ENCODE measurements at regions not wholly inside any gene's neighbourhood (a gene's known extent, or its start where the extent isn't known, plus 50 kb on each side); places are given as distances from the start of the nearest gene placed in this dataset.

GRCh38 chr4:149026696-149027095 lies 584.5 kb upstream of the NR3C2 start:
- DNase-seq = no peak

DNA sequence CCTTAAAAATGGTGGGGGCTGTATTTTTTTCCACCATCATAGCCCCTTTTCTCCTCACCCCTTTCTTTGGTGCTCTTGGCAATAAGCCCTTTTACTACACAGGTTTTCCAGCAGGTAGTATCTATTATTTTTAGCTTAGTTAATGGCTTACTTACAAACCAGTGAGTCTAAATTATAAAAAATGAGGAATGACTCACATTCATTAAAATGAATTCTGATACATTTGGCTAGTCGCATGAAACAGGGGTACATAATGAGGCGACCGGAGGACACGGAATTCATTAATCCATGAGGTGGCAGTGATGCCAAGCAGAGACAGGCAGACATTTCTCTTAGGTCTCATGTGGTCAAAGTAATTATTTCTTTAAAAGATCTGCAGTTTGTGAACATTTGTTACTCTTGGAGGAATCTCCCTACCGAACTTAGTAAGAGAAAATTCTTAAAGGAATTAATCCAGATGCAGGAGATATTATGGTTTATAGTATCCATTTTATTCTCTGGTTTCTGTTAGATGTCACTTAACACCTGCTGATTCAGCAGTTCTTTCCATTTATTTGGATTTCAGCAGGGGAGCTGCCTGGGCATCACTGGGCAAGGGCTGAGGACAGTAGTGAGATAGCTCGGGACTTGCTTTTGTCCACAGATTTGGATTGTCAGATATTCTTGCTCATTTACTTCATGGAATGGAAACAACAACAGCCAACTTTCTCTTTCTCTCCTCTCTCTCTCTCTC lies 575.0 kb upstream of the NR3C2 start:
- DNase-seq = no peak

DNA sequence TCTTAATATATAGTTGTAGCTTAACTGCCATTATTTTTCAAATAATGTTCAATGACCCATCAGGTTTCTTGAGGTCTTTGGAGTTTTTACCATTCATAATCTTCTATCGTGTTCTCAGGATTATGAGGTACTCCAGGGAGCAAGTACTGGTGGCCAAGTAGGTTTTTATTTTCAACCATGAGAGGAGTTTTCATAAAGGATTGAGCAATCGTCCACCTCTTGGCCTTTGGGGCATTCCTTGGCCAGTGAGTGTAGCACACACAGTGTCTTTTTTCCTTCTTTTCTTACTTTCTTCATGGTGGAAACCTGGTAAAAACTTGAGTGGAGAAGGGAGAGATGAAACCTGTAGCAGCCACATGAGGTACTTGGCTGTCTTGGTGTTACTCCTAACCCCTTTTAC lies 567.0 kb upstream of the NR3C2 start:
- DNase-seq = no peak

DNA sequence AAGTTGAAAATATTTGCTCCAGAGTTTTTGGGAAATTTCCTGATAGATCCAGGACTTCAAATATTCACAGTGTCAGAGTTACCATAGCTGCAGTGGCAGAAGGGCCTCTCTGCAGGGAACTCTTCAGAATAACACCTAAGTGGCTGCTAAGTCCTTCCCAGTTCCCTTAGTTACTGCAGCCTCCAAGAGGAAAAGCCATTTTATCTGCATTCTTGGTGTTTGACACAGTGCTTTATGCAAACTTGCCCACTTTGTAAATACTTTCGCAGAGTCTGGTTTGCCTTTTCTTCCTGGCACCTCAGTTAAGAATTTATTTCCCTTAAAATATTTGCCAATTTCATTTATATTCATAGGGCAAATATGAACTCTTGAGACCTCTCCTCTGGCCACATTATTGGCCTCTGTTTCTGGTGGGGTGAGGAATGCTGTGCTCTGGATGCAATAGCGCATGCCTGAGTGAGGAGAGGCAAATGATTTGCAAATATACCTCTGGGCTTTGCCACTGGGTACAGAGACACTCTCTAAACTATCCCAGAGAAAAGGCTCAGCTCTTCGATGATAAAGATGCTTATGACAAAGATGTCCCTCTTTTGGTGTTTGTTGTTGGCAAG lies 566.3 kb upstream of the NR3C2 start:
- no peak for DNase-seq

GRCh38 chr4:149005191-149005590 lies 563.0 kb upstream of the NR3C2 start:
- no peak for DNase-seq

DNA sequence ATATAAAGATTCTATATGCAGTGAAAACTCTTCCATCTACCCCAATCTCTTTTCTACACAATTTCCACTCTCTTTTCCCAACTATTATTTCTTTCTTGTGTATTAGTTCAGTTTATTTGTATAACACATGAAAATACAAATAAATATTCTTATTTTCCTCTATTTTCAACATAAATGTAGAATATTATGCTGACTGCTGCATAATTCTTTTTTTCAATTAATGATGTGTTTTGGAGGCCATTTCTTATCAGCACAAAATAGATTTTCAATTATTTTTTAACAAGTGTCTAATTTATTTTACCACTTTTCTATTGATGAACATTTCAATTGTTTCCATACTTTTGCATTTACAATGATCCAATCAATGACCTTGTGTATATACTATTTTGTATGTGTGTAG lies 557.7 kb upstream of the NR3C2 start:
- DNase-seq = no peak

- no peak for DNase-seq
Measured at GRCh38 chr4:148998719-148999118, 556.5 kb upstream of the NR3C2 start.

DNA sequence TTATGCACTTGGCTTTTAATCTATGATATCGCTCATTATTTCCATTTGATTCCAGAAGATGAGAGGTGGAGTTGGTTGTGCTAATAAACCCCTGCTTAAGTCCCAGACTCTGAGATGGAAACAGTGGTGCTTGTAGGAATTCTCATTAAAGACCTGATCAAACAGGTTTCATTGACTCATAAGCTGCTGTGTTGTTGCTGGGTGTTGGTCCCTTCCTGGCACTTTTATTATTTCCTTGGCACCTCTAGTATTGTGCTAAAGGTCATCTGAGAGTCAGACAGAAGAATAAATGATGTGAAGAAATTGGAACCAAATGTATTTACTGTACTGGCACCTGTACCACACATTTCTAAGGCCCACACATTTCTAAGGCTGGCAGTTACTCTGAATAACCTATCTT lies 544.7 kb upstream of the NR3C2 start:
- no peak for DNase-seq

- DNase-seq = no peak
Measured at GRCh38 chr4:148984951-148985350, 542.7 kb upstream of the NR3C2 start.

DNA sequence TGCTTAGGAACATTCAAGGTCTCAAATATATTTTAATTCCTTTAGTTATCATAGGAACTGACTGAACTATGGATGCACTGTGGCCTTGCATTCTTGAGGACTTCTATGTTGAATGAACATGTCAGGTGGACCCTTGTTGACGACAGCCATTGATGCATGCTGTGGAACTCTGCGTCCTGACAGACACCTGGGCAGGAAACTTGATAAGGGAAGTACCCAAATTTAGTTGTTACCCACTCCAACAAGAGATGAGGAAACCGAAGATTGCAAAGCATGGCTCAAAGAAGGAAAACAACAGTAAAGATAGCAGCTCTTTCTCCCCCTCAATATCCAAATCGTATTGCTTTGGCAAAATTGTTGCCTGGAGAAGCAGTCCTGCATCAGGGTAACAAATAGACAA lies 540.0 kb upstream of the NR3C2 start:
- no peak for DNase-seq

DNA sequence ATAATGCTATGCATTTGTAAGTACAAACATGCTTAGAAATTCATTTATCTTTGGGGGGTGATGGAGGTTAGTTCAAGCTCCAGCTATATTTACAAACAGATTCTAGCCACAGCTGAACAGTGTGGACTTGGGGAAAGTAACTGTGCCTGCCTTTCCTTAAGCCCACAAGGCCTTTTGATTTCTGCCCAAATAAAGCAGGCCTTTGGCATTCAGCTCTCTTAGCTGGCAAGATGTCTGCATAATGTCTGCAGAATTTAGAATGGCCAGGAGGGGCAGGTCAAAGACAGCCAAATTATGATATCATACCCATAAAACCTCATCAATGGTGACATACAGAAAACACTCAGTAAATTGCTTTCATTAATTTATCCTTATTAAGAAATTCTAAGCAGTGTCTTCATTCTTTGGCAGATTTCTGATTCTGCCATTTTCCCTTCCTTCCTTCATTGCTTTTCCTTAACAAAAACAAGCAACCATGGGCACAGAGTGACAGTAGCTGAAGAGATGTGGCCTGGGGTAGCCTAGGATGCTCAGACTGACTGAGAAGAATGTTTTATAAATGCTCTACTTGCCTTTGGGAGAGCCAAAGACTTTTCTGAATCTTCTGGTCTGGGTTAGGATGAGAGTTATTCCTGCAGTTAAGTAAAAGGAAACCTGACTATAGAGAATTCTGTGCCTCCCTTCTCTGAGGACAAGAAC lies 538.7 kb upstream of the NR3C2 start:
- no peak for DNase-seq

- DNase-seq = no peak
Measured at GRCh38 chr4:148978301-148978700, 536.1 kb upstream of the NR3C2 start.

GRCh38 chr4:148975464-148975863 lies 533.2 kb upstream of the NR3C2 start:
- DNase-seq = no peak

GRCh38 chr4:148965080-148965479 lies 522.9 kb upstream of the NR3C2 start:
- no peak for DNase-seq

DNA sequence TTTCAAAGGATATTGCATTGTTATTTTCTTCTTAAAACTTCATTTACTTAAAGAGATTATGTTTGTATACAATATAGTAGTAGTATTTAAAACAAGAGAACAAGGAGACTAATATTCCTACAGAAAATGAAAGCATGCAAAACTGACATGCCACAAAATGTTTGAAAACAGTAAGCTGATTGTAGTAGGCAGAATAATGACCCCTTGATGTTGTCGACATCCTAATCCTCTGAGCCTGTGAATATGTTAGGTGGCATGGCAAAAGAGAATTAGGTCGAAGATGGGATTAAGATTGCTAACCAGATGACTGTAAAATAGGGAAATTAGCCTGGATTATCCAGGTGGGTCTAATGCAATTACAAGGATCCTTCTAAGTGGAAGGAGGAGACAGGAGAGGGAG lies 522.2 kb upstream of the NR3C2 start:
- no peak for DNase-seq

DNA sequence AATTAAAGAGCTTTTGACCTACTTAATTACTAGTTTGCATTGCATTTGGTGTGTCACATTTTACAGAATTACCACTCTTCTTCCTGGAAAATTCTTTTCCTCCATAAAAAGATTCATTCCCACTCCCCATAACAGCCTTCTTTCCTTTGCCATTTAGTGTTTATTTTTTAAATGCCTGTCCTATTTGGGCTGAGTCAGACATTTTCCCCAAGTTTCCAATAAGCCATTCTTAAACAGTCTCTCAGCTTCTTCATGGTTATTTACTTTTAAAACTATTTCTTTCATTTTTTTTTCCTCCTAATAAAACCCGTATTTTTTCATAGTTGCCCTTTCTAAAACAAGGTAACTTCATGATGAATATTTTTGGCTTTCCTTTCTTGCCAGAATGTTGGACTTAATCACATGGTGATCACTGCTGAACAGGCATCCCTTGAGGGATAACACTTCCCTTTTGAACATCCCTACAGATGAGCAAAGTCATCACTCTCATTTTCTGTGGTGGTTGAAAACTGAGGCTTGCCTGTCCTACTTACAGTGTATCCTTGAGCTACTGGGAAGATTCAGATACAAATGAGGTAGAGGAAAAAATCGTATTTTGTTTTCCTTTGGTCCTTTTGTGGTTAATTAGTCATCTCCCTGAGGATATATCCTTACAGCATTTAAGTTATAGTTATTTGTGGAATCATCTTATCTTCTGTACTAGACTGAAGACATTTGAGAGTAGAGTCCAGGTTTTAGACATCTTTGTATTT lies 520.5 kb upstream of the NR3C2 start:
- no peak for DNase-seq

DNA sequence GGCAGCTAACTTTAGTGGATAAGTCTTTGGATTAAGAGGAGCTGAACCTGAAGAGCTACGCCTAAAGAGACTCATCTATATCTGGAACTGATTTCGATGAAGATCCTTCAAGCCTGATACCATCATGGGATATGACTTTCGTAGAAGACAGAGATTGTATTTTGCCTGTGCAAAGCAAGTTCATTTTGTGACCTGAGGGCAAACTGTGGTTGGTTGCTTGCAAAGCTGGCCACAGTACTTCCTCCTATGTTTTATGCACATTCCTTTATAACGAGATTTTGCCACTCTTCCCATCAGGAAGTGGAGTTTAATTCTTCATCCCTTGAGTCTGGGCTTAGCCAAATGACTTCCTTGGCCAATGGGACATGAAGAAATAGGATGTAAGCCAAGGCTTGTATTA lies 519.3 kb upstream of the NR3C2 start:
- DNase-seq = no peak

- DNase-seq = no peak
Measured at GRCh38 chr4:148958317-148958716, 516.1 kb upstream of the NR3C2 start.

- no peak for DNase-seq
Measured at GRCh38 chr4:148955564-148956297, 513.5 kb upstream of the NR3C2 start.

DNA sequence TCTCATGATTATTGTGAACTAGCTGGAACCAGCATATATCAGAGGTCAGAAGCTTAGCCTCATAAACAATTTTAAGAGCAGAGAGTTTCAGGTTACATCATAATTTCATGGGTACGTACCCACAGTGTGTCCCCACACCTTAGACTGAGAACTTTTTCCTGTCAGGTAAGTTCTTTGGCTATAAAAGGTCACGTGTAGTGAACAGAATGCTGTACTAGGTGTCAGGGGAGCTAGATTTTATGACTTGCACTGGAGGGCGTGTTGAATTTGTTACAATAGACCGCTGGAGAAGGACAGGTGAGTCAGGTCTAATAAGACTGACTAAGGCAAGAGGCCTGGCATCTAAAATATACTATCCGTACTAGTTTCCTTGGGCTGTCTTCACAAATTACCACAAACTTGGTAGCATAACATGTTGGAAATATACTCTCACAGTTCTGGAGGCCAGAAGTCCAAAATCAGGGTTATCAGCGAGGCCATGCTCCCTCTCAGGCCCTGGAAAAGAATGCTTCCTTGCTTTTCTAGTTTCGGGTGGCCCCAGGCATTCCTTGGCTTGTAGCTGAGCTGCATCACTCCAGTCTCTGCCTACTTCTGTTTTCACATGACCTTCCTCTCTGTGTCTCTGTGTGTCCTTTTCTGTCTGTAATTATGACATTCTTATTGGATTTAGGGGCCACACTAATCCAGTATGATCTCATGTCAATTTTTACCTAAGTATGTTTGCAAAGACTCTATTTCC lies 512.0 kb upstream of the NR3C2 start:
- no peak for DNase-seq

DNA sequence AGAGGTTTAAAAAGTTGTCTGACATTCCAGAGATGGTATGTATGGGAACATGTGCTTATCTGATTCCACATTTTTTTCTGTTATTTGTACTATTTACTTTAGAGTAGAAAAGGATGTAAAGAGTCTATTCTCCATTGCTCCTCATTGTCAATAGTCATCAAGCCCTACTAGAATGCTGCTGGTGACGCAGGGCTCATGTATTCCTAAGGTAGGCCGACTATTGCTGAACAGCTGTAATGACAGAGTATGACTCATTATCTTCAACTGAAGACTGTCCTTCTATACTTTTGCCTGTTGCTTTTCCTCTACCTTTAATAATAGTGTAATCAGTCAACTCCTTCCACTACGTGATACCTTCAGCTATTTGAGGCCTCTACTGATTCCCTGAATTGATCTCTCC lies 509.1 kb upstream of the NR3C2 start:
- no peak for DNase-seq

GRCh38 chr4:148946271-148946670 lies 504.1 kb upstream of the NR3C2 start:
- no peak for DNase-seq
